NCI-H2171 treated with DMSO at 0.1 percent for 48 hours (cell line): ENCODE measurements at regions not wholly inside any gene's neighbourhood (a gene's known extent, or its start where the extent isn't known, plus 50 kb on each side); places are given as distances from the start of the nearest gene placed in this dataset.

Experiments used
- DNase-seq: peaks from one replicate; lab custom pipeline; 2025; lab: John Stamatoyannopoulos, UW

DNA sequence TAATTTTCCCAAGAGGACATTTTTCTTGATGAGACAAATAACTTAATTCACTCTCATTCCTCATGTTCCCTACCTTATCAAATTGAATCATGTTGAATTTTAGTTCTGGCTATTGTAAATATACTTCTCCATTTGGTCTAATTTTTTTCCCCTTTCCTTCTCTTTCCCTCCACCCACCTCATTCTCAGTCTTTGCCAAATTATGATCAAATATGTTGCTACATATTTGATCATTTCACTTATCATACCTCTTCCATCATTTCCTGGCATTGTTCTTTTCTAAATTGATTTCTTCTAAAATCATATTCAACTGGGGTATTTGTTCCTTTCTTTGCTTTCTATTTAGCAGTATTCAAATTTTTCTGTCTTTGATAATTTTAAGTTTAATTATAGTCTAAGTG is 52.3 kb downstream of the HDGFL1 start:
- DNase-seq, result no peak

DNA sequence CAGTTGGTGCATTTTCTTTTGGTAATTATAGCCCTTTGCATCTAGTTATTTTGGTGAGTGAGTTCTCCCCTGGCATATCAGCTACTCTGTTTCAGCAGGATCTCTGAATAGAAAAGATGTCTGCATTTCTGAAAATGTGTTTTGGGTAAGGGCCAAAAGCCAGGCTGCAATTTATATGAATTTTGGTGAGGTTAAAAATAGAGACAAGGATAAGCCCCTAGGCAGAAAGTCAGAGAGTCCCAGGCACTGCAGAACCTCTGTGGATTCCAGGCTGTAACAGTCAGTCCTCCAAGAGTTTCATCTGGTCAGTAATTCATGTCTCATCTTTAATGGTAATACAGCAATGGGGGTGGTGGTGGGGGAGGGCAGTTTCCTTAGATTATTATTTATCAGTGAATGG is 53.0 kb downstream of the HDGFL1 start:
- DNase-seq, result no peak

DNA sequence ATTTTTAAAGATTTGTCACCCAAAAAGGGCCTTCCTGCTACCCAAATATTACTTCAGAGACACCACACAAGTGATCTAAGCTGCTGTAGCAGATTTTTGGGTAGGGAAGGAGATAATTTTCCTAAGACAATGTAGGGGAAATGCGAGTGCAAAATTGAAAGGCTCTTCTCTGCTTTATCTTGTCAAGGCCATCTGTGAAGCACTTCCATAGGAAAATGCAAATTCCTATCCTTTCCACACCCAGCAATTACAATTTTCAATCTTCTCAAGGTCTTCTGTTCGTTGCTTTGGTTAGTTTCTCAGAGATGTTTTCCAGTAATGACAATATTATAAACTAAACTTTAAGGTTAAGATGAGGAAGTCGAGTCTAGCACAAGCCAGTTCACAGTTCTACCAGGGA is 53.4 kb downstream of the HDGFL1 start:
- no peak for DNase-seq

DNA sequence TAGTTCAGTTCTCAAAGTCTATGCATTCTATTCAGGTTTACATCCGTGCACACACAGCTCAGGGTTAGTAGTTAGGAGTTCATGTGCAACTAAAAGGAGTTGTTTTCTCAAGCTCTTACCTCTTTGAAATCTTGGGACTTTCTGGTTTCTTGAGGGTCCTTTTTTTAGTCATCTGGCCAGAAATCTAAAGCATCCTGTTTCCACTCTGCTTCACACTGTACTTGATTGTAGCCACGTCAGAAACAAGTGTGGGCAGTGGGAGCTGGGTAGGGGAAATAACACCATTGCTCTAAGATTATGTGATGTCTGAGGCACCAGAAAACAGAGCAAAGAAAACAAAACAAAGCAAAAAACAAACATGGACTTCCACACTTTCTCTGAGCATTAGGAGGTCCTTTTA is 58.3 kb downstream of the HDGFL1 start:
- DNase-seq, result no peak

DNA sequence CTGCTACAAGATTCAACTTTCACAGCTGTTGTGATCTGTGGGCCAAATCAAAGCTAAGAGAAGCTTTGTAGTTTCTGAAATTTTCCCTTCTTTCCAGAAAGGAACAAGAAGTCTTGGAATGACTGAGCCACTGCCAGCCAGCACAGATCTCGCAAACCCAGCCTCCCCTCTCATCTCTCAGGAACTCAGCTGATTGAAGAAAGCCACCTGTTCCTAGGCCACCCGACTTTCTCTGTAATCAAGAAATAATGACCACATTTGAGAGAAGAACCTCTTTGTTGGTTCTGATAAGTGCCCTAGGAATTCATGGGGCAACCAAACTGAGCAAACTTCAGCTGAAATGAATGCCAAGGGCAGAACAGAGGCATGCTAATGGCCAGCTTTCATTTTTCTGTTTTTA is 61.7 kb downstream of the HDGFL1 start:
- no peak for DNase-seq

DNA sequence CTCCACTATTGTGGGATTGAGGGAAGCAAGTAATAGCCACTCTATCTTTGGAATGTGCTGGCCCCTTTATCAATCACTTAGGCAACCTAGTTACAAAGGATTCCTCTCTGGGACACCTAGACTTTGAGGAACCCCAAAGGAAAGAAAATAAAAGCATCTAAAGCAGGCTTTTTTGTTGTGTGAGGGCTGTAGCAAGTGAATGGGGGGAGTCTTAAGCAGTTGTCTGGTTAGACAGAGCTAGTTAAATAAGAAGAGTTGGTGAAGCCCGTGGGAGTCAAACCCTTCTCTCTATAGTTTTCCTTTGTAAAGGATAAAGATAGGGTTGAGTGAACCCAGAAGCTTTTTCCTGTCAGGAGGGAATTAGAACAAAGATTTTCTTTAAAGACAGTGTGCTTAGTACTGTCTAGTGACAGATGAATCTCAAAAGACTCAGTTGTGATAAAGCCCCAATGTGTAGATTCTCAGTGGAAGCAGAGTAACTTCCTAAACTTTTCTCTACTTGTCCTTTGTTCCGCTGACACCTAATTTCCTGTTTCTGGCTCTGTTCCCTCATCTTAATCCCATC is 63.3 kb downstream of the HDGFL1 start:
- DNase-seq, result no peak

DNA sequence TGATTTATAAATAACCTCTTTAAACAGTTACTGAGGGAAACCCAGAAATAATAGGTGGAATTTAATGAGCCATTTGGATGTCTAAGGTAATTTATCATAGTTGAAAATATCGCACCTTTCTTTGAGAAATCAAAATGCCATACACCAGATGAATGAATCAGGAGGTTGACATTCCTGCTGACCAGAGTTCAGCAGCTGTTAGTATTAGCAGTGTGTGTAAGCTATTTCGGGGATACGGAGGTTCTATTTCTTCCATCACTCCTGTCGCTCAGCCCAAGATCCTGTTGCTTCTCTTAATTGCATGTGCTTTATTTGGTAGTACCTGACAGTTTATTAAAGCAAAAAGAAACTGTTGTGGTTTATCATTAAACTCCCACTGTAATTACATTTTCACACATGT is 67.1 kb downstream of the HDGFL1 start:
- DNase-seq, result no peak

DNA sequence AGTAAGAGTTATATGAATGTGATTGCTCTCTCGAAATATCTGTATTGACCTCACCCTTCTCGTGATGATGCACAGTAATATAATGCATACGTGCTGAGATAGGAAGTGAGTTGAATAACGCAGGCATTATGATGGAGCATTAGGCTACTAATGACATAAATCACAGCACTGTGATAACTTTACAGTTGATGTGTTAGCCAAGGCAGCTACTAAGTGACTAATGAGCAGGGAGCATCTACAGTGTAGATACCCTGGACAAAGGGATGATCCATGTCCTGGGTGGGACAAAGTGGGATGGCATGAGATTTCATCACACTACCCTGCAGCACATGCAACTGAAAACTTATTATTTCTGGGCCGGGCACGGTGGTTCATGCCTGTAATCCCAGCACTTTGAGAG is 68.4 kb downstream of the HDGFL1 start:
- no peak for DNase-seq

DNA sequence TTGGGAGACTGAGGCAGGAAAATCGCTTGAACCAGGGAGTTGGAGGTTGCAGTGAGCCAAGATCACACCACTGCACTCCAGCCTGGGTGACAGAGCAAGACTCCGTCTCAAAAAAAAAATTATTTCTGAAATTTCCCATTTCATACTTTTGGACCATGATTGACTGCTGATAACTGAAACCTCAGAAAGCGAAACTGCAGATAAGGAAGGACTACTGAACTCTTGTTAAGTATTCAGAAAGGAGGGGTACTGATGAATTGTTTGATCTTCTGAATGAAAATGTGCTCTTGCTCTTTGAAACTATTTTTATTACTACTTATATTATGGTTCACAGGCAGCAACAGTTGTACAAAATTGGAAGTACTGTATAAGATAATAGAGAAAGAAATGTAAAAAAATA is 69.0 kb downstream of the HDGFL1 start:
- DNase-seq, result no peak

DNA sequence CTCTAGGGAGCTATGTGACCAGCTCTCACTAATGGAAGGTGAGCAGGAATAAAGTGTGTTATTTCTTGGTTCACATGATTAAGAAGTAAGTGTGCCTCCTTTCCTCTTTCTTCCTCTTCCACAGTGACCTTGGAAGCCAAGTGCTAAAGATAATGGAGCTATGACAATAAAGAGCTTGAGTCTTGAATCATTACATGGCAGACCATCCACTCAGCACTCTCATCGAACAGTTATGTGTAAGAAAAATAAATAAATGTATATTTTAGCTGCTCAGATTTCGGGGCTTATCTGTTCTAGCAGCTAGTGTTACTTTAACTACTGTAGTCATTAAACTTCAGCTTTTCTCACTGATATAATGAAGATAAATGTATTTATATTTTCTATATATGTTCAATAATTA is 72.9 kb downstream of the HDGFL1 start:
- DNase-seq, result no peak

DNA sequence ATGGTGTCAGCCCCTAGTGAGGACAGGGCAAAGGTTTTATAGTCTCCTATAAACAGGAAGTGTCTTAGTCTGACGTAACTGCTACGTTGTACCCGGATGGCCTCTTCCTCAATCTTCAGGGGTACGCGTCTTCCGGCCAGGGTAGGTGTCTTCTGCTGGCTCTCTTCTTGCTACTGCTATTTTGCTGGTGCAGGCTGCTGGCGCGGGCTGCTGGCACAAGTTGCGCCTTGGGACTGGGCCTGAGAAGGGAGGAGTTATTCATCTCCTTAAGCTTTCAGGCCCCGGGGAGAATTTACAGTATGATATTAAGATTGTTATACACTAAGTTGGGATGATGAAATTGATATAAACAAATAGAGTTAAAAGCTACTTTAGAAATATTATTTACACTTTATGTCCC is 74.4 kb downstream of the HDGFL1 start:
- no peak for DNase-seq

DNA sequence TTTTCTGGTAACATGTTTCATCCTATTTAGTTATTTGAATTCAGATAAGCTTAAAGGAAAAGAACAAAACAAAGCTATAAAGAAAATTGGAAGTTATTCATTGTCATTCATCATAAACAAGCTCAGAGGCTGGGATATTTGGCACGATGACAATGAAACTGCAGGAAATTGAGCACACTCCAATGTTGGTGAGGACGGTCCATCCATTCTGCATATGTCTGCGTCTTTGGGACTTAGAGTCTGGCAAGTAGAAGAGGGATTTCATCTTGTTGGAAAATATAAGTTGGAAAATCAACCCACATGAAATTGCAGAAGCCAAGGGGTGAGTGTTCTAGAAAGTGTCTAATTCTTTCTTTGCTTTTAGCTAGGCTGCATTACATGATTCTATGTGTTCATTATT is 78.4 kb downstream of the HDGFL1 start:
- no peak for DNase-seq

DNA sequence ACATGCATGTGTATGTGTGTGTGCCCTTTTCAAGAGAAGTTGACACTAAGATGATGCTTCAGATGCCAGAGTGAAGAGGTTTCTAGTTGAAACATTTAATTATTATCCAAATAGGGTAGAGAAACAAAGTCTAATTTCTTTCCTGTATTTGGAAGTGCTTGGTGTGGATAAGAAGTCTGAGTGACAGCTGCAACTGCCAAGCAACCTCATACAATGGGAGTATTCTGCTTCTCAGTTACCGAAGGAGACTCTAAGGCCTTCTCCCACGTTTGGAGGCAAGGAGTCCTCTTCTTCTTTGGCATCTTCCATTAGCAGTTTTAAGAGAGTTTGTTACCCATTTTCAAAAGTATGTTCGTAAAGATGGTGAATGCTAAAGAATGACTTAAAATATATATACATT is 82.4 kb downstream of the HDGFL1 start:
- DNase-seq, result no peak

DNA sequence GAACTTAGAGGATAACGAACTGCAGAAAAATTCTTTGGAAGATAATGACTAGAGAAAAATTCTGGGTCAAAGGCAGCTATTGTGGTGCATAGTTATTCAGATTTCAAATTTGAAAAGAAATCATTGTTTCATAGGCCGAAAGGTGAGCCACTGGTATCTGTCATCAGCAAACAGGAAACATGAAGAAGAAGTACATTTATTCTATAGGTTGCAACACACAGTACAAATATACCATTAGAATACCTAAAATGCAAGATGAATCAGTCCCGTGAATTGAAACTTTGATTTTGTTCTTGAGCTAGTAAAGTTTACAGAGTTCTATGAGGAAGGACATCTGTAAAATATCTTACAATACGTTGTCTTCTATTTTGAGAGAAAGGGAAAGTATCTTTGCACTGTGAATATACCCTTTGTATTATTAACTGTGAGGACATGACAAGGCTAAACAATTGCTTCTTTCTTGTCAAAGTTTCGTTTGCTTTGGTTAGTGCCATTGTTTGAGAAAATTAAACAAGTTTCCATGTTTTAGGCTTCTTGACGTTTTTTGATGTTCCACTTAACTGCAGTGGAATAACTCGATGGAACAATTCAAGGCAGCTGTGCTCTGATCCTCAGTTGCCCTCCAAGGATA is 84.7 kb downstream of the HDGFL1 start:
- DNase-seq, result no peak

DNA sequence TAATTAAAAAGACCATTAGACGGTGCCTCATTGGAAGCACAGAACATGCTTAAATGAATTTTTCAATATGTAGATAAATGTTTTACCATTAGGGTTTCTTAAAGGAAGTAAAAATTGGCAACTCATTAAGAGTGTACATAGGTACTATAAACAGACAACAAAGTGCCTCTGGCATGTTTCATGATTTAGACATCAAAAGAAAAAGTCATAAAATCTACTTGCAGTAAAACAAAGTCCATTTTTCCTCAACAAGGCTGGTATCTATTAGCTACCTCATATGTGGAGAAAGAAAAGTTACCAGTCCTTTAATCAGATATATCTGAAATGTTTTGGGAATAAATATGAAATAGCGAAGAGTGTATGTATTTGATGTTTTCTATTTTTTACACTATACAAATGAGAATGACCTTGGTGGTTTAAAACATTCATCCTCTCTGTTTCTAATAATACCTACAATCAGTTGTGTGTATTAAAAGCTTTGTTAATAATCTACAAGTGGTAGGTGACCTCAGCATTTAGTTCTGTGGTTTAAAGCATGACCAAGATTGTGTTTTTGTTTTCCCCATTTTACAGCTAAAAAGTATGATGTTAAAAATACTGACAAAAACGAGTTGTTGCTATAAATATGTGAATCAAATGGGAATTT is 87.5 kb downstream of the HDGFL1 start:
- no peak for DNase-seq

DNA sequence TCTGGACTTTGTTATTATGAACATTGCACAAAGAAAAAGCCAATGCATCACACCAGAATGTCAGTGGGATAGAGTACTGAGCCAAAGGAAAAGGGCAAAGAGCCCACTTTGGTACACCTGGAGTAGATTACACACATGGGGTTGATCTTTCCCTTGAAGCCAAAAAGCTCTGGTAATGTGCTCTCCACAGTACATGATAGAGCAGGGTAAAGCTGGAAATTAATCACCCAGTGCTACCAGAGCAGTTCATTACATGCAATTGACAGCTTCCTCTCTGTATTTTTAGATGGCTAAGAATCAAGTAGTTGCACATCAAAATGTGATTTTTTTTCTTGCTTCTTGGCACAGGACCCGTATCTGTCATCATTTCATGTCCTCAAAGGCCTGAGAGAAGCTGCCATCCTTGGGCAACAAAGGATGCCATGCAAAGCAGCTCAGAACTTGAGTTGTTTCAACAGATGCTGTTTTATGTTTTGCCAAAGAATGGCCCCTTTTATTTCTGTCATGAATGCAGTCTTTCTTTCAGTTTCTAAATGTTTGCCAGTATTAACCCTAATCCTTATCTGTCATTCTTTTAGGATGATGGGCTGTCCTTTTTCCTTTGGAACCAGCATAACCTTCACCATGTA is 88.1 kb downstream of the HDGFL1 start:
- DNase-seq, result no peak

DNA sequence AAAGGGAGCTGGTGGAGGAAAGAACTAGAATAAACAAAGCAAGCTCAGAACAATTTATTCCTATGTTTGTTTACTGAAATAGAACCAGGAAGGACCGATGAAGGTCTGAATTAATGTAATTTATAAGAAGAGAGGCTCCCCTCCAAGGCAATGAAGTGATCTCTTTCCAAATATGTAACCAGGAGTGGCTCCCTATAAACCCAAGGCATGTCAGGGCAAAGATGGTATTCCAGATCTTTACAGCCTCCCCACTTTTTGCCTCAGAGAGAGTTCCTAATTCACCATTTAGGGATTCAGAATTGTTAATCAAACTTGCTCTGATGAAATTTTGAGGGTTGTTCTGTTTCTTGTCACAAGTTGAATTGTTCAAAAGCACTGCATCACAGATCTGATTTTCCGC is 88.8 kb downstream of the HDGFL1 start:
- DNase-seq, result no peak

DNA sequence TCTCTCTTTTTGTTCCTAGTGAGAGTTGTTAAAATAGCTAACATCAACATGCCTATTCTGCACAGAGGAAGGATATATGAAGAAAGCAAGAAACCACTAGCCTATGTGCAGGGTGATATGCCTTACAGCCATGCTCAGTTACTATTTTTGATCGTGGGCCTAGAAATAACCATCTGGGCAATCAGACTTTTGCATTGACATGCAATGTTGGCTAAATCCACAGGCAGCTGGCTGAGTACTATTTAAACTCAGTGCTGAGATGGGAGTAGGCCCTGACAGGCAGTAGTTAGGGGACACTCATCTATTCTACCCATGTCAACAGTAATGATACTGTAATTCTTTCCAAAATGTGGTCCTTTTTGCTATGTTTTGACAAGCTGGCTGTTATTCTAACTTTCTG is 89.6 kb downstream of the HDGFL1 start:
- peak; percentile 5 for DNase-seq

DNA sequence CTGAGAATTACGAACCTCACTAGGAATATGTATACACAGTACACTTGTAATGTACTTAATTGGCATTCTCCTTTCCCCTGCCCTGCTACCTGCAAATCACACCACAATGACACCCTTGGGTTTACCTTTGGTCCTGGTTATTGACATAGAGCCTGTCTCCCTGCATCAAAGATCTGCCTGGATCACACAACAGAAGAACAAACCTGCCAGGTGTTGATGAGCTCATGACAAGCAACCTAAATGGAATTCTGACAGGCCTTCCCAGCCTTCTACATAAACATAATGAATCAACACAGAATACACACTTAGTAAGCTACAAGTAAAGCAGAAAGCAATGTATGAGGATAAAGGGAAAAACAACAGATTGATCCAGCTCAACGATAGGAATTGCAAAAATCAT is 95.6 kb downstream of the HDGFL1 start:
- no peak for DNase-seq

DNA sequence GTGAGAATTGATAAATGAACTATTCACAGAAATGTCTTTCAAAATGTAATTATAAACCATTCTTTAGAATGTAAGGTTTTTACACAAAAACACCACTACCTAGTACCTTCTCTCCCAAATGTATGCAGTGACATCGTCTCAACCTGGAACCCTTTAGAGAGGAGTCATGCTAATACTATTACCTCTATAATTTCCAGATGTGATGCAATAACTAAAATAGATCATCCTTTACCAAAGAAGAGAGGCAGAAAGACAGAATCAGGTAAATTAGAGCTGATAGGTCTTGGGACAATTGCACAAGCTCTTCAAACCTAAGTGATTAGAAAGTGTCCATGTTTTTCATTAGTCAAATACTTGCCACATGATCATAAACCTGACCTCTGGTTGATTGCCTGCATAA is 96.7 kb downstream of the HDGFL1 start:
- DNase-seq, result no peak

DNA sequence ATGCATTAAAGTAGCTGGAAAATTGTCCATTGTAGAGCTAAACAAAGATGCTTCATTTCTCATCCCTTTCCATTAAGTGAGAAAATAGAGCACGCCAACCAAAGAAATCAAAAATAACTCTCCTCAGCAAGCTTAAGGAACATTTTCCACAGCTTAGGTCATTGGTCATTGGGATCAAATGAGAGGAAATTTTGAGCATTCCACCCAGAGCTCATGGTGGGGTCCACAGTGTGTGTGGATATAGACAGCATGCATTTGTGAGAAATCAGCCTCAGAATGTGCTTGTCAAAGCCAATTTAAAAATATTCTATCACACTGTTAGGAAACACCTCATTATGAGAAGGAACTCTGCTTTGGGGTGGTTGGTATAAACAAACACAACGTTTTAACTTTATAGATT is 97.2 kb downstream of the HDGFL1 start:
- no peak for DNase-seq

DNA sequence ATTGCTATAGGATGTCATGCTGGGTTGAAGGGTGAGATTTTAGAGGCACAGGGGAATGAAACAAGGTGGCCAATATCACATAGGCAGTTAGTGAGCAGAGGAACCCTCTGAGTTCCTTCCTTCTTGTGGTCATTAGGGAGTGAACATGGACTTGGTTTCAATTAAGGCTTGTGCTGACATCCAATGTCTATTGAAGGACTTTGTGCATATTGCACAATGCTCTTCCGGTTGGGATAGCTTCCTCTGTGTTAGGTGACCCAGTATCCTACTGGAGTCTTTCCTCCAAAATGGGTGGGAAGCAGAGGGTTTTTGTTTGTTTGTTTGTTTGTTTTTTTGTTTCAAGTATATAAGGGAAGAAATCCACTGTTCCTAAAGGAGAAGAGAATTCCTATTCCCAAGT is 98.5 kb downstream of the HDGFL1 start:
- DNase-seq, result no peak

DNA sequence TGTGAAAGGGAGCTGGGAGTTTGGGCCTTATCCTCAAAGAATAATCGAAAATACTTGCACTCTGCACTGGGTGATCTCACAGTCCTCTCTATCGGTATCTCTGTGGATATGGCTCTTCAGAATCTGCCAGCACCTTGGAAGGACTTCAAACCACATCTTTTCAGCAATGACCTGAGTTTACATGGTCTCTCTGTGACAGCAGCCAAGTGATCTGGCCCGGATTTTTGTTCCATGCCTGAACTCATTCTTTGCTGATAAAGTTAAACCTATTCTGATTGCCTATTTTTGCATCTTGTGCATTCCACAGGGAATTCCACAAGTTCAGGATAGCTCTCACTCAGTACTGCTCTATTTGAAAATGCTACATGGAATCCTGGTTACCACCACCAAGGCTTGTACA is 98.9 kb downstream of the HDGFL1 start:
- DNase-seq, result no peak

DNA sequence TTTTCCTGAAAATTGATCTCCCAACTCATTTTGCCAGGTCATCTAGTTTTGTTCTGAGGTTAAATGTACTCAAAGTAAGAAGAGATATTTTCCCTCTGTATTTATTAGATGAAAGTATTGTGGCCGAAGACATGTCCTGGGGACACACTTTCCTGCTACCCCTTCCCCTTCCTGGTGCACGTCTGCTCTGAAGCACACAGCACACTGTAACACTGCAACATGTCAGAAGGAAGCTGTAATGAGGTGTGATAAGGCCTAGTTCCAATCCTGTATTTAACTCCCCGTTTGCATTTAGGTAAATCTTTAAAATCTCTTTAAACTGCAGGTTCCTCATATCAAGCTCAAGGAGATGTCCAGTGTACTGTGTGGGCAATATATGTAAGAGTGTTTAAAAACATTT is 99.4 kb downstream of the HDGFL1 start:
- no peak for DNase-seq
